Activated T-helper 2 cell treated with anti-CD3 and anti-CD28 coated beads, Interferon-gamma antibody, Interleukin-2, Interleukin-4, amounts not matched to agents 10 μg/mL and 5 μg/mL and 100 μg/mL, durations not matched to agents 14 hours and 24 hours and 36 hours (primary cell): ENCODE measurements at regions not wholly inside any gene's neighbourhood (a gene's known extent, or its start where the extent isn't known, plus 50 kb on each side); places are given as distances from the start of the nearest gene placed in this dataset.

Experiments
- DNase-seq: peaks from one replicate; pipeline ENCODE4 v3.0.0; 2021; ENCODE audit warnings: low spot score
- H3K27ac Mint-ChIP-seq: one replicate; pipeline ENCODE4 v1.8.0; 2021; ENCODE audit warnings: mixed read lengths
- H3K27me3 Mint-ChIP-seq: one replicate; pipeline ENCODE4 v1.8.0; 2021; ENCODE audit warnings: low read depth, mixed read lengths
- H3K36me3 Mint-ChIP-seq: one replicate; pipeline ENCODE4 v1.8.0; 2021; ENCODE audit warnings: low read depth, mixed read lengths
- H3K4me1 Mint-ChIP-seq: one replicate; pipeline ENCODE4 v1.8.0; 2021; ENCODE audit warnings: low read depth, mixed read lengths
- H3K4me3 Mint-ChIP-seq: one replicate; pipeline ENCODE4 v1.8.0; 2021; ENCODE audit warnings: low read depth, mild to moderate bottlenecking, moderate library complexity, mixed read lengths
- H3K9me3 Mint-ChIP-seq: one replicate; pipeline ENCODE4 v1.8.0; 2021; ENCODE audit warnings: mixed read lengths
- intact Hi-C: fragments of 100-400 bp; cut with micrococcal nuclease; formaldehyde crosslinking; loops from one replicate; pipeline ENCODE4 v1.15.1; 2023

DNA sequence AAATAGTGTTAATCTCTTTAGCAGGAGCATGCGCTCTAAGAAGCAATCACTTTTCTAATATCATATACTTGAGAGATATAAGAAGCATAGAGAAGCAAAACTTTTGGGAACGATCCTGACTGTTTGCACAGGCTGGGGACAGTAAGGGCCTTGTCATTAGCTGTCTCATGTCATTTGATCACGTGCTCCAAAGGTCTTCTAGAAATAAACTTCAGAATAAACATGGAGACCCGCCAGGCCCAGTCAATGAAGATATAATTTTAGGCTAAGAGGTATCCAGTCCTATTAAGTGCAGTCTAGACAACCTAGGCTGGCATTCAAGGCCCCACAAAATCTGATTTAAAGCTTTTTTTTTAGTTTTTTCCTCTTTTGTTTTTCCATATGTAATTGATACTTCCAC lies 111.0 kb upstream of the APC start:
- H3K27me3 Mint-ChIP-seq, result peaks cover 41% of the 10 kb centered on the region
- intact Hi-C loops, result no loop called here
- DNase-seq, result no peak
- no peaks in the 10 kb centered on the region for H3K9me3 Mint-ChIP-seq
- no peak overlapping the region for H3K4me3 Mint-ChIP-seq
- H3K4me1 Mint-ChIP-seq, result no peaks in the 10 kb centered on the region
- no peak overlapping the region for H3K27ac Mint-ChIP-seq
- H3K36me3 Mint-ChIP-seq, result no peaks in the 10 kb centered on the region

DNA sequence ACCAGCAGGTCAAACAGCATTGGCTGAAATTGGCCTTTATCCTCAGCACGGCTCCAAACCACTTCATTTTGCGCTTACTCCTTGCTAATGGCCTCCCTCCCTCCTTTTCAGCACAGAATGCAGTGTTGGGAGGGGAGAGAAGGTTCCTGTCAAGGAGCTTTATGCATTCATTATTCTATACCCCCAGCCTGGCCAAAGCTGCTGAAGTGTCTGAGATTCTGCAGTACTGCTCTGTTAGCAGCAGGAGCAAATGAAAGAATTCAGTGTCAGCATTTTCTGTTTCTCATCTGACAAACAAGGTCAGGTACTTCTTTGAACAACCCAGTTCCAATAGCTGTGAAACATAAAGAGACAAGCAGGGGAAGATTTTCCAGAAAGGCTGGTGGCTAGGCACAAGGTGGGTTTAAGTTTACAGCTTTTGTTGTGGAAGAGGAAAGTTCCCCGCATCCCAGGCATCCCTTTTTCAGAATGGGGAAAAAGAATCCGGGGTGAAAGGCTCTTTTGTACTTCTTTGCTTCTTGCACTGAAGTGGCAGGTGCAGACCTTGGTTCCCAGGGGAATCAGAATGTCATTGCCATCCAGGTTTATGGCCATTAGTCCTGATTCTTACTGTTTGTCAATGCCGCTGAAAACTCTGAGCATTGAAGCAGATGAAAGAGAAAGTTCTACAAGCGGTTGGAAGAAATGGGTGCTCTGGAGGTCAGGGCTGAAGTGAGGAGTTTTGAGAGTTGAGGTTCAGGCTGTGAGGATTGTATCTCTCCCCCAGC lies 109.3 kb upstream of the APC start:
- H3K27me3 Mint-ChIP-seq, result peaks cover 41% of the 10 kb centered on the region
- H3K27ac Mint-ChIP-seq, result no peak overlapping the region
- no peak overlapping the region for H3K4me3 Mint-ChIP-seq
- no peak for DNase-seq
- peaks cover 3% of the 10 kb centered on the region for H3K9me3 Mint-ChIP-seq
- H3K36me3 Mint-ChIP-seq, result no peaks in the 10 kb centered on the region
- intact Hi-C loops, result no loop called here
- H3K4me1 Mint-ChIP-seq, result no peaks in the 10 kb centered on the region

DNA sequence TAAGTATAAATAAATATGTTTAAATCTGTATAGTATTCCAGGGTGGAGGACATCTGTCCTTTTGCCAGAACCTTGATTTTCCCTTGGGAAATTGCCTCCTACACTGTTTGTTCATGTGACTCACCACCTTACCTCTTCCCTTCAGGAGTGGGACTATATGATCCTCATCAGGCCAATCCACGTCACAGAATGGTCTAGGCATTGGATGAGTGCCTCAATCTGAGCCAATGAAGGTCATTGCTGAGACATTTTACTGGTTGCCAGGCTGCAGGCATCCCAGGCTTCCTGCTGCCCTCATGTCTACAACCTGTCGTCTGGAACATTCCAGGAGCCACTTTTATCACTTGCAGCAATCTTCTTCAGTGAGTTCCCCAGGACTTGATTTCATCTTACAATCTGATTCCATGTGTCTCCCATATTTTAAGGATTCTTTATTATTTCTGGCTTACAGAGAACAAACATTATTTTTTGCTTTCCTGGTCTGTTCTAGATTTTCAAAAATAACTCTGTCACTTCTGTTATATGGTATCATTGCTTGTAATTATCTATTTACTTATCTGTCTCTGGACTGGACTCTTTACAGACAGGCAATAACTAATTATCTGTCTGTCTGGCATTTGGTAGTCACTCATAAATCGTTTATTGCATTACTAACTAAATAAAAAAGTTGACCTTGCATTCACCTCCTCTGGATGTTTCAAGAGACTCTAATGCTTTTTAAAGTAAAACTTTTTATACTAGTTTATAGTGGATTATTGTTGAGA lies 107.3 kb upstream of the APC start:
- no peak overlapping the region for H3K27ac Mint-ChIP-seq
- intact Hi-C loops, result no loop called here
- peaks cover 29% of the 10 kb centered on the region for H3K27me3 Mint-ChIP-seq
- H3K4me1 Mint-ChIP-seq, result no peaks in the 10 kb centered on the region
- no peak overlapping the region for H3K4me3 Mint-ChIP-seq
- H3K9me3 Mint-ChIP-seq, result peaks cover 4% of the 10 kb centered on the region
- H3K36me3 Mint-ChIP-seq, result no peaks in the 10 kb centered on the region
- no peak for DNase-seq

DNA sequence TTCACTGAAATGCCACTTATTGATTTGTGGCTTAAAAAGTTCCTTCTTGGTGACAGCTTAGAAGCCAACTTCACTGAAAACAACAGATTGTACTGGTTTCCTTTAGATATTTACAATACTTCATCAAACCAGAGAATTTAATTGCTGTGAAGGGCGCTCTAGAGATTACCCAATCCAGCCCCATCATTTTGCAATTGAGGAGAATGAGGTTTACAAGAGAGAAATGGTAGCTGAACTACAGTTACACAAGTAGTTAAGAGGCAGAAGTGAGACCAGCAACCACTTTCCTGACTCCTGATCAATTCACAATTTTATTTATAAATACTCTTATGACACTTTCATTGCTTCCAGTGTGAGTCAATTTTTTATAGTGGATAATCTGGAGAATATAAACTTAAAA lies 103.5 kb upstream of the APC start:
- Mint-ChIP-seq H3K27ac (no peak overlapping the region), H3K27me3 (peaks cover 12% of the 10 kb centered on the region), H3K36me3 (no peaks in the 10 kb centered on the region), H3K4me1 (no peaks in the 10 kb centered on the region), H3K4me3 (no peak overlapping the region), H3K9me3 (peaks cover 4% of the 10 kb centered on the region)
- intact Hi-C loops, result no loop called here
- no peak for DNase-seq

DNA sequence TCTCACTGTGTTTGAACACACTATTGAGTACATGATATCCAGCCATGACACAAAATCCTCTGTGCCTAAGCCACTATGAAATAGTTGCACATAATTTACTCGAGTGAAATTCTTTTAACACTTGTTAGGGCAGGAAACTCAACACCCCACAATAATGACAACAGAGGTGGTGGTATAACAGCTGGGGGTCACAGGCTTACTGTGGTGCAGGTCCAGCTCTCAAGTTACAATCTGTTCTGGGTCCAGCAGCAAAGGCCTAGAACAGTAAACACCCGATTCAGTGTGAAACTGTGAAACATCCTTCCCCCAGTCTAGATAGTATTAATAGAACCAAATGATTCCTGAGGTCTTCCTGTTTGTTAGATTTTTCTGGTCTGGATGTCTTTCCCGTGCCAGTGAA lies 102.9 kb upstream of the APC start:
- H3K27me3 Mint-ChIP-seq, result peaks cover 12% of the 10 kb centered on the region
- intact Hi-C loops, result no loop called here
- peaks cover 4% of the 10 kb centered on the region for H3K9me3 Mint-ChIP-seq
- H3K36me3 Mint-ChIP-seq, result no peaks in the 10 kb centered on the region
- no peak overlapping the region for H3K4me3 Mint-ChIP-seq
- DNase-seq, result no peak
- H3K4me1 Mint-ChIP-seq, result no peaks in the 10 kb centered on the region
- no peak overlapping the region for H3K27ac Mint-ChIP-seq

DNA sequence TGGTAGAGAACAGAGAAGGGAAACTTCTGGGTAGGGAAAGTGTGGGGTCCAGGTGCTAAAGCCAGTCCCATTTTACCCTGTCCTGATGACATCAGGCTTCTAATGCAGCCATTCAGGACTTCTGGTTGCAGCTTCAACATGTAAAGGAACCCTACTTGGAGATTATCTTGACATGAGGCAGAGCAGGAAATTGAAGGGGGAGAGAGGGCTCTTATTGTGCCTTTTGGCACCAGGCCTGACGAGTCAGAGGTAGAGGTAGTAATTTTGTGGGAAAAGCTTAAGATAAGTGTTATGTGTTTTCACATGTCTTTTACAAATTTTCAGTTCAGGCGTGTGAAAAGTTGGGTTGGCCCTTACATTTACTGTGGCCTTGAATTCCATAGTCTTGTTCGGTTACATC lies 102.4 kb upstream of the APC start:
- no peaks in the 10 kb centered on the region for H3K36me3 Mint-ChIP-seq
- intact Hi-C loops, result no loop called here

DNA sequence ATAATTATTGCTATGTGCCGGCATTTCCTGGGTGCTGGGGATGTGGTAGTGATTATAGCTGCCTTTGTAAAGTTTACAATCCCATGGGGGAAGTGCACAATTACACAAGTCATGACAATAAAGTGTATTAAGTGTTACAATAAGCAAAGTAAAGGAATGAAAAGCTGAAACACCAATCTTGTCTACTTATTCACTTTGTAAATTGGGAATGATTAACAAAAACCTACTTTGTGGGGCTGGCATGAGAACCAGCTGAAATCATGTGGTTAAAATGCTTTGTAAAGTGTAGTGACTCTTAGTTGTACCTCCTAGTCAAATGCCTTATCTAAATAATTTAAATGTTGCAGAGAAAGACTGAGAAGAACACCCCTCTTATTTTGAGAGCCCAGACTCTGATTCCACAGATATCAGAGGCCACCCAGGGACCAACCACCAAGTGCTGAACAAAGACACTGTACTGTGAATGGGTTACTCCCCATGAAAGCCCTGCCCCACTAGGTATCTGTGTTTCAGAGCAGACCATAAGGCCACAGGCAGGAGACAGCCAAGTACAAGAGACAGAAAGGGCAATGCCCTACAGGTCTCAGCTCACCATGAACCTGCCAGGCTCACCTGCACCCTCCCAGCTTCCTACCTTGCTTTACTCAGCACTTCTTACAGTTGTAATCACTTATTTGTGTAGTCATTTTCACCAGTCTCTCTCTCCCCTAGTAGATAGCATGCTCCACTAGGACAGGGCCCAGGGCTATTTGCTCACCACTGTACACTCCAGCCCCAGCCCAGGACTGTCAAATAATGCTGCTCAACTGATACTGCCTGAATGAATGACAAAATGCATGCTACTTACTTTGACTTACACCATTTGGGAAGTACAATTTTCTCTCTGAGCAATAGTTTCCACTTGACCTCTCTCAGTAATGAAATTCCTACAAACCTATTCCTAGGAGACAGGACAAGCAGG lies 101.6 kb upstream of the APC start:
- intact Hi-C loops, result no loop called here
- Mint-ChIP-seq H3K36me3 (no peaks in the 10 kb centered on the region), H3K27me3 (peaks cover 8% of the 10 kb centered on the region), H3K4me1 (no peaks in the 10 kb centered on the region), H3K27ac (no peak overlapping the region), H3K4me3 (no peak overlapping the region), H3K9me3 (peaks cover 4% of the 10 kb centered on the region)
- no peak for DNase-seq

More for the DNA sequence above, 102.4 kb upstream of the APC start:
- peaks cover 4% of the 10 kb centered on the region for H3K9me3 Mint-ChIP-seq
- no peaks in the 10 kb centered on the region for H3K4me1 Mint-ChIP-seq
- no peak for DNase-seq
- no peak overlapping the region for H3K27ac Mint-ChIP-seq
- H3K4me3 Mint-ChIP-seq, result no peak overlapping the region
- peaks cover 10% of the 10 kb centered on the region for H3K27me3 Mint-ChIP-seq

DNA sequence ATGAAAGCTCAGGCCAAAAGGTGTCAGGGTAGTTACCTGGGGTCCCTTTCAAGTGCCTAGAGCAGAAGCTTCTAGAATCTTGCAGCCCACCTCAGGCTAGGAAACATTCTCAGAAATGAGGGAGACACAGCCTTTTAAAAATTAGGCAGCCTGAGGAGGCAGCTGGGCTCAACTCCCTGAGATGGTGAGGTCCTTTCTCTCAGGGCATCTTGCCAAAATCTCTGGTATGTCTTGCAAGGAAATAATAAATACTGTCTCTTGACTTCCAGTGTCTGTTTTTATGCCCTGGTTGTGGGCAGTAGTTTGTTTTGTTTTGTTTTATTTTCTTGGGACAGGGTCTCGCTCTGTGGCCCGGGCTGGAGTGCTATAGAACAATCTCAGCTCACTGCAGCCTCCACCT lies 100.9 kb upstream of the APC start:
- H3K4me1 Mint-ChIP-seq, result no peaks in the 10 kb centered on the region
- H3K4me3 Mint-ChIP-seq, result no peak overlapping the region

DNA sequence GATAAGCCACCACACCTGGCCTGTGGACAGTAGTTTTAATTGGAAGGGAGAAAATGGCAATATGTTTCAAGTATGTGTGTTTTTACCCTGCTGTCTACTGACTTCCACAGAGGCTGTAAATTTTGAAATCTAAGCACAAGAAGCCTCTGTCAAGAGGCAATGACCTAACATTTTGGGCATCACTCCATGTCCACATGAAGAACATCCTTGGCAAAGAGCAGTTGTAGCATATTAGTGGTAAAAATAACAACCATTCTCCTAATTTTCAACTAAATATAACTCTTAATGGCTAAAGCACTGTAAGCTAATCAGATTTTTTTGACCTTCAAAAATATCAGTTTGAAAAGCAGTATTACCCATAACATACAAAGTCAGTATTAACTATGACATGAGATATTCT lies 100.3 kb upstream of the APC start:
- peaks cover 4% of the 10 kb centered on the region for H3K9me3 Mint-ChIP-seq
- intact Hi-C loops, result no loop called here
- H3K4me1 Mint-ChIP-seq, result no peaks in the 10 kb centered on the region
- DNase-seq, result no peak
- no peak overlapping the region for H3K27ac Mint-ChIP-seq
- H3K36me3 Mint-ChIP-seq, result no peaks in the 10 kb centered on the region
- peaks cover 11% of the 10 kb centered on the region for H3K27me3 Mint-ChIP-seq
- H3K4me3 Mint-ChIP-seq, result no peak overlapping the region

More for the DNA sequence above, 100.9 kb upstream of the APC start:
- peaks cover 4% of the 10 kb centered on the region for H3K9me3 Mint-ChIP-seq
- no peaks in the 10 kb centered on the region for H3K36me3 Mint-ChIP-seq
- H3K27ac Mint-ChIP-seq, result no peak overlapping the region
- intact Hi-C loops, result no loop called here
- no peak for DNase-seq
- H3K27me3 Mint-ChIP-seq, result peaks cover 8% of the 10 kb centered on the region

DNA sequence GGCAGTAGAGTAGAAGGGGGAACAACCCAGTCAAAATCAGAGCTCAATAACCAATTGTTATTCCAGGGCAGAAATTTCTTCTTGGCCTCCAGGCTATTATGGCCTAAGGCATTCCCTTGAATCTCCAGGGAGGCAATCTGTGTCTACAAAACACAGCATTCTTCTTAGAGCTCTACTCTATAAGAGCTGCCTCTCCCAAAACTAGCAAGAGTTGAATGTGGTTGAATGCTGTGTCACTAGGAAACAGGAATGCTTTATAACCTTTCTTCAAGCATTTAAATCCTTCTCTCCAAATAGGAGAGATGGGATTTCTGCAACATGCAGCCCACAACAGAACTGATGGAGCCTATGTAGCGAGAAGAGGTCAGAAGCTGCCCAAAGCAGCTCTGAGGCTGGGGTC lies 97.1 kb upstream of the APC start:
- no peaks in the 10 kb centered on the region for H3K4me1 Mint-ChIP-seq
- H3K27me3 Mint-ChIP-seq, result peaks cover 5% of the 10 kb centered on the region
- intact Hi-C loops, result no loop called here
- DNase-seq, result no peak
- no peak overlapping the region for H3K27ac Mint-ChIP-seq
- no peaks in the 10 kb centered on the region for H3K36me3 Mint-ChIP-seq
- H3K9me3 Mint-ChIP-seq, result no peaks in the 10 kb centered on the region
- H3K4me3 Mint-ChIP-seq, result no peak overlapping the region

DNA sequence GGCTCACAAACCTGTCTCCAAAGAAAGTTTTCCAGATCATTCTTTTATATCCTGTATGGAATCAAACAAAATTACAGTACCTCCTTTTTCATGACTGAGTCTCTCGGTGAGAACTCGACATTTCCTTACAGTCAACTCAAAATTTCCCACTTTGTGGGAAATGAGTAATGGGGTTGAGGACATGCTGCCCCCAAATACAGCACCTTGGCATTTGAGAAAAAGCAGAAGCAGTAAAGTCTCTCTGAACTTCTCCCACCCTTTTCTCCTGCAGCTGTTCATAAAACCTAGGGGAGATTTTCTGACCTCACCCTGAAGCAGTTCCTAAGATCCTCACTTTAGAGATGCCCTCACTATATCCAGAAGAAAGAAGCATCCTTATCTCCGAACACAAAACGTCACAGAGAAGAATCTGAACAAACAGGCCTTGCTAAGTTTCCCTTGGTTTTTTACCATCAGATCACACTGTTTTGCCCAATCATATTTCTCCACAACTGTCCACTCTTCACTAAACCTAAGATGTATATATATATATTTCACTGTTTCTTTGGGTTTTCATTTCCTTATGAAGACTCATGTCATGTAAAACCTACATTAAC lies 96.1 kb upstream of the APC start:
- H3K27me3 Mint-ChIP-seq, result peaks cover 5% of the 10 kb centered on the region
- no peaks in the 10 kb centered on the region for H3K4me1 Mint-ChIP-seq
- no peak overlapping the region for H3K27ac Mint-ChIP-seq

DNA sequence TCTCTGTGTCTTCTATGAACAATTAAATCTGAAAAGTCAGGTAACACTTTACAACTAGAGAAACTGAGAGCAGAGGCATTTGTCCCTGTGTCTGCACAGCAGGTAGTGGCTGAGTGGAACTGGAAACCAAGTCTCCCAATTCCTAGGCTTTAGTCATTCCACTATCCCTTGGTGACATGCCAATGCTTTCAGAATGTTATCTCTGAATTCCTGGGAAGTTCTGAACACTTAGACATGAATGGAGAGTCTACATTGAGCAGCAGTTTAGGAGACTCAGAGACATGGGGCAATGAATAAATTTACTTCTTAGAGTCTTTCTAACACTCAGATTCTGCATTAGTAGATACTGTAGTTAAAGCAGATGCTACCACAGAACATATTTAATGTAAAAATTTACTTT lies 94.8 kb upstream of the APC start:
- DNase-seq, result no peak
- H3K27ac Mint-ChIP-seq, result no peak overlapping the region
- H3K4me3 Mint-ChIP-seq, result no peak overlapping the region
- no peaks in the 10 kb centered on the region for H3K9me3 Mint-ChIP-seq
- intact Hi-C loops, result no loop called here
- no peaks in the 10 kb centered on the region for H3K4me1 Mint-ChIP-seq
- H3K36me3 Mint-ChIP-seq, result no peaks in the 10 kb centered on the region
- H3K27me3 Mint-ChIP-seq, result peaks cover 7% of the 10 kb centered on the region

More for the DNA sequence above, 96.1 kb upstream of the APC start:
- intact Hi-C loops, result no loop called here
- Mint-ChIP-seq H3K9me3 (no peaks in the 10 kb centered on the region), H3K4me3 (no peak overlapping the region), H3K36me3 (no peaks in the 10 kb centered on the region)
- DNase-seq, result no peak
